SK-N-SH (cell line): ENCODE measurements at regions not wholly inside any gene's neighbourhood (a gene's known extent, or its start where the extent isn't known, plus 50 kb on each side); places are given as distances from the start of the nearest gene placed in this dataset.

Source experiments
- CTCF ChIA-PET: fragments of 300-600, 350-600 bp; formaldehyde crosslinking; extraction: SDS; loops from one replicate; lab custom pipeline; 2021; lab: Yijun Ruan, JAX
- POLR2A ChIA-PET: fragments of 350-600 bp; sonication (Branson Sonifier 250); formaldehyde crosslinking; extraction: SDS; loops from one replicate; lab custom pipeline; 2020; ENCODE audit warnings: antibody characterized with exemption, inconsistent platforms; lab: Yijun Ruan, JAX
- DNase-seq: peaks from one replicate; pipeline ENCODE4 v3.0.0; 2012
- H2AFZ ChIP-seq: fragments of 200-600 bp; sonication (generic); 2 replicates; pipeline ENCODE4 v1.8.1; 2016; ENCODE audit warnings: antibody characterized with exemption, mild to moderate bottlenecking, low read depth
- H3F3A ChIP-seq: fragments of 200-600 bp; sonication (generic); replicated peaks from 2 replicates; pipeline ENCODE3; 2016; ENCODE audit warnings: antibody characterized with exemption, mild to moderate bottlenecking; ENCODE audit not compliant: insufficient read depth
- H3K27ac ChIP-seq, 2 experiments: fragments of 200-500 bp in 1 of 2; fragments of 200-600 bp in 1 of 2; sonication (Bioruptor generic) in 1 of 2; sonication (generic), shearing (Covaris generic) in 1 of 2; 2 replicates each; pipeline versions ENCODE4 v1.5.1 to v1.6.1; 2014 to 2016; ENCODE audit warnings: low read depth in 2 of 2, inconsistent platforms in 1 of 2, low read length in 1 of 2, mild to moderate bottlenecking in 1 of 2, mixed read lengths in 1 of 2
- H3K27me3 ChIP-seq: fragments of 200-600 bp; sonication (generic), shearing (Covaris generic); 2 replicates; pipeline ENCODE4 v1.6.1; 2016; ENCODE audit warnings: mixed run types; ENCODE audit not compliant: insufficient read depth
- H3K36me3 ChIP-seq, 2 experiments: fragments of 200-500 bp in 1 of 2; fragments of 200-600 bp in 1 of 2; sonication (Bioruptor generic) in 1 of 2; sonication (generic) in 1 of 2; replicated peaks in 1 of 2; 2 replicates each; pipeline versions ENCODE3 to v1.5.1; 2014 to 2016; ENCODE audit warnings: low read length in 1 of 2, mild to moderate bottlenecking in 1 of 2; ENCODE audit not compliant: insufficient read depth in 2 of 2, control insufficient read depth in 1 of 2
- H3K4me1 ChIP-seq, 2 experiments: fragments of 200-500 bp in 1 of 2; fragments of 200-600 bp in 1 of 2; sonication (Bioruptor generic) in 1 of 2; sonication (generic), shearing (Covaris generic) in 1 of 2; 2 replicates each; pipeline versions ENCODE4 v1.5.1 to v1.6.1; 2014 to 2016; ENCODE audit warnings: low read depth in 1 of 2, low read length in 1 of 2, mixed run types in 1 of 2; ENCODE audit not compliant: insufficient read depth in 2 of 2, control insufficient read depth in 1 of 2
- H3K4me2 ChIP-seq: fragments of 200-600 bp; sonication (generic), shearing (Covaris generic); 2 replicates; pipeline ENCODE4 v1.6.1; 2017; ENCODE audit warnings: mixed run types
- H3K4me3 ChIP-seq, 2 experiments: fragments of 200-500 bp in 1 of 2; fragments of 200-600 bp in 1 of 2; sonication (Bioruptor generic) in 1 of 2; sonication (generic), shearing (Covaris generic) in 1 of 2; 2 replicates each; pipeline versions ENCODE4 v1.5.1 to v1.8.1; 2014 to 2016; ENCODE audit warnings: low read depth in 2 of 2, inconsistent platforms in 1 of 2, low read length in 1 of 2, mild to moderate bottlenecking in 1 of 2, mixed read lengths in 1 of 2, moderate library complexity in 1 of 2
- H3K79me2 ChIP-seq: fragments of 200-600 bp; sonication (generic); 2 replicates; pipeline ENCODE4 v1.8.1; 2017; ENCODE audit warnings: mild to moderate bottlenecking; ENCODE audit not compliant: insufficient read depth
- H3K9ac ChIP-seq: fragments of 200-600 bp; sonication (generic); 2 replicates; pipeline ENCODE4 v1.6.1; 2017; ENCODE audit warnings: mixed run types
- H3K9me2 ChIP-seq: fragments of 200-600 bp; sonication (generic); 2 replicates; pipeline ENCODE4 v1.6.1; 2017; ENCODE audit warnings: mixed run types
- H3K9me3 ChIP-seq: fragments of 200-600 bp; sonication (generic); 2 replicates; pipeline ENCODE4 v1.6.1; 2017; ENCODE audit warnings: mixed run types, mild to moderate bottlenecking, moderate library complexity
- H4K20me1 ChIP-seq: fragments of 200-600 bp; sonication (generic); 2 replicates; pipeline ENCODE4 v1.6.1; 2017; ENCODE audit warnings: mild to moderate bottlenecking, mixed run types; ENCODE audit not compliant: insufficient read depth
- CHD2 ChIP-seq: fragments of 150-350 bp; IDR thresholded peaks from 2 replicates; pipeline ENCODE4 v1.6.1; 2018; ENCODE audit warnings: low read length; ENCODE audit not compliant: partially characterized antibody
- EZH2phosphoT487 ChIP-seq: fragments of 200-600 bp; sonication (generic); IDR thresholded peaks from 2 replicates; pipeline ENCODE4 v1.6.1; 2017; ENCODE audit warnings: low read depth, mixed run types, mild to moderate bottlenecking, antibody characterized with exemption, moderate library complexity, borderline replicate concordance
- MEF2A ChIP-seq: IDR thresholded peaks from 2 replicates; pipeline ENCODE4 v1.4.0; 2012; ENCODE audit warnings: low read depth, borderline replicate concordance
- RCOR1 ChIP-seq: fragments of 150-350 bp; IDR thresholded peaks from 2 replicates; pipeline ENCODE4 v1.6.1; 2017; ENCODE audit warnings: antibody characterized with exemption, low read length
- SMC3 ChIP-seq: IDR thresholded peaks from 2 replicates; pipeline ENCODE4 v1.6.1; 2012; ENCODE audit warnings: low read depth, low read length, improper control_type of control experiment
- TEAD4 ChIP-seq: IDR thresholded peaks from 2 replicates; pipeline ENCODE4 v1.4.0; 2012; ENCODE audit warnings: mild to moderate bottlenecking, borderline replicate concordance; ENCODE audit not compliant: insufficient read depth
- USF2 ChIP-seq: fragments of 150-350 bp; IDR thresholded peaks from 2 replicates; pipeline ENCODE4 v1.6.1; 2017; ENCODE audit warnings: antibody characterized with exemption, low read length, low read depth, borderline replicate concordance
- YY1 ChIP-seq: IDR thresholded peaks from 2 replicates; pipeline ENCODE4 v1.4.0; 2012; ENCODE audit warnings: low read depth, mild to moderate bottlenecking
- ZBTB33 ChIP-seq: IDR thresholded peaks from 2 replicates; pipeline ENCODE4 v1.4.0; 2012; ENCODE audit warnings: low read depth, borderline replicate concordance
- WGBS: methylation state at CpG from one replicate; pipeline ENCODE4 v1.1.6; 2017; ENCODE audit warnings: low lambda C conversion rate; 5-methylcytosine and 5-hydroxymethylcytosine counted together
- TF ChIP-seq, protein P1 (sequence below): IDR thresholded peaks from 2 replicates; pipeline ENCODE4 v1.4.0; 2012; ENCODE audit warnings: low read depth
- TF ChIP-seq, protein P2 (sequence below): IDR thresholded peaks from 2 replicates; pipeline ENCODE4 v1.6.1; 2012; ENCODE audit warnings: mild to moderate bottlenecking, low read depth, low read length, moderate library complexity

DNA sequence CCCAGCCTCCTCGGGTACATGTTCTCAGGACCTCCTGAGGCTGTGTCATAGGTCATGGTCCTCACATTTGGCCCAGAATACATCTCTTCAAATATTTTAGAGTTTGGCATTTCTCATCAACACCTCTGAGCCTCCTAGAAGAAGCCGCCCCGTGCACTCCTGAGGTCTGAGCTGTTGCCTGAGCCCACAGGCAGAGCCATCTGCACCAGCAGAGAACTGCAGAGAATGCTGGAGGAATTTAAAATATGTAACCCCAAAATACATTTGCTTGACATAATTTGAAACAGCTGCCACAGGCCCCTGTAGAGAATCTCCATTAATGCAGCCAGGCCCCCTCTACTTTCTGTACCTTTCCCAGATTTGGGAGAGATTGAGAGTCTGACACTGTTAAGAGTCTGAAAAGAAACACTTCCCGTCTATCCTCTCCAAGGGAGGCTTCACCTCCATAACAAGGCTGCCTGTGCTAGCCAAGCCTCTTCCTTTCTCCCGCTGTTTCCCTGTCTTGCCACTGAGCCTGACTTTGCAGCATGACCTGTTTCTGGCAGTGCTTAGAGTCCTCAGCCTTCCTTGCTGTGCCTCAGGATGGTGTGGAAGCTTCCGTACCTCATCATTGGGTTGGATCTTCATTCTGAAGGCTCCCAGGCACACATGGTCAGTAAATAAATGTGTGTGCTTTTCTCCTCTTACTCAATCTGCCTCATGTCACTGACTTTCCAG lies 95.4 kb upstream of the SFSWAP start:
- no peaks in the 10 kb centered on the region for H3K79me2 ChIP-seq
- H3K36me3 ChIP-seq = no peaks in the 10 kb centered on the region
- no peak for TF ChIP-seq CHD2
- TF ChIP-seq TEAD4 = no peak
- no peak for TF ChIP-seq EZH2phosphoT487
- TF ChIP-seq MEF2A = no peak
- no peak for TF ChIP-seq RCOR1
- TF ChIP-seq YY1 = no peak
- TF ChIP-seq SMC3 = no peak
- no peak for DNase-seq
- H3K4me2 ChIP-seq = no peak overlapping the region
- no peak overlapping the region for H3K4me3 ChIP-seq
- H2AFZ ChIP-seq = no peak overlapping the region
- H3K4me1 ChIP-seq = no peaks in the 10 kb centered on the region; a peak in 1 of 4 replicates
- H3K27me3 ChIP-seq = no peaks in the 10 kb centered on the region
- H3F3A ChIP-seq = no peaks in the 10 kb centered on the region
- ChIA-PET CTCF (interaction anchor here (1.4 kb wide), 1 partner anchor 215 kb away, joined by 4 read pairs; no protein-coding TSS in a partner anchor), POLR2A (no interaction called here)
- H3K9me2 ChIP-seq = no peaks in the 10 kb centered on the region
- H3K27ac ChIP-seq = no peak overlapping the region
- no peaks in the 10 kb centered on the region for H4K20me1 ChIP-seq
- H3K9me3 ChIP-seq = no peaks in the 10 kb centered on the region
- no peak overlapping the region for H3K9ac ChIP-seq
- WGBS = 39% methylated on average over 6 of the region's 6 CpGs

- H3K79me2 ChIP-seq = no peaks in the 10 kb centered on the region
- H3K4me1 ChIP-seq = peaks cover 0 to under 1% of the 10 kb centered on the region in 2 experiments; a peak in 1 of 4 replicates
- H3K9me2 ChIP-seq = no peaks in the 10 kb centered on the region
- 54% methylated on average over 18 of the region's 19 CpGs for WGBS
- no peak overlapping the region for H3K4me3 ChIP-seq
- no peaks in the 10 kb centered on the region for H3K27me3 ChIP-seq
- no peak overlapping the region for H3K4me2 ChIP-seq
- no peaks in the 10 kb centered on the region for H3K9me3 ChIP-seq
- POLR2A ChIA-PET = no interaction called here
- H3K36me3 ChIP-seq = no peaks in the 10 kb centered on the region
- H3K9ac ChIP-seq = no peak overlapping the region
- H4K20me1 ChIP-seq = no peaks in the 10 kb centered on the region
- no peak overlapping the region for H3K27ac ChIP-seq
- CTCF ChIA-PET = no interaction called here
- no peaks in the 10 kb centered on the region for H3F3A ChIP-seq
- H2AFZ ChIP-seq = no peak overlapping the region
- TF ChIP-seq TEAD4 (no peak), MEF2A (no peak), USF2 (no peak), ZBTB33 (no peak), YY1 (no peak)
- TF ChIP-seq, protein P1, sequence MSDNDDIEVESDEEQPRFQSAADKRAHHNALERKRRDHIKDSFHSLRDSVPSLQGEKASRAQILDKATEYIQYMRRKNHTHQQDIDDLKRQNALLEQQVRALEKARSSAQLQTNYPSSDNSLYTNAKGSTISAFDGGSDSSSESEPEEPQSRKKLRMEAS = no peak
- TF ChIP-seq, protein P2, sequence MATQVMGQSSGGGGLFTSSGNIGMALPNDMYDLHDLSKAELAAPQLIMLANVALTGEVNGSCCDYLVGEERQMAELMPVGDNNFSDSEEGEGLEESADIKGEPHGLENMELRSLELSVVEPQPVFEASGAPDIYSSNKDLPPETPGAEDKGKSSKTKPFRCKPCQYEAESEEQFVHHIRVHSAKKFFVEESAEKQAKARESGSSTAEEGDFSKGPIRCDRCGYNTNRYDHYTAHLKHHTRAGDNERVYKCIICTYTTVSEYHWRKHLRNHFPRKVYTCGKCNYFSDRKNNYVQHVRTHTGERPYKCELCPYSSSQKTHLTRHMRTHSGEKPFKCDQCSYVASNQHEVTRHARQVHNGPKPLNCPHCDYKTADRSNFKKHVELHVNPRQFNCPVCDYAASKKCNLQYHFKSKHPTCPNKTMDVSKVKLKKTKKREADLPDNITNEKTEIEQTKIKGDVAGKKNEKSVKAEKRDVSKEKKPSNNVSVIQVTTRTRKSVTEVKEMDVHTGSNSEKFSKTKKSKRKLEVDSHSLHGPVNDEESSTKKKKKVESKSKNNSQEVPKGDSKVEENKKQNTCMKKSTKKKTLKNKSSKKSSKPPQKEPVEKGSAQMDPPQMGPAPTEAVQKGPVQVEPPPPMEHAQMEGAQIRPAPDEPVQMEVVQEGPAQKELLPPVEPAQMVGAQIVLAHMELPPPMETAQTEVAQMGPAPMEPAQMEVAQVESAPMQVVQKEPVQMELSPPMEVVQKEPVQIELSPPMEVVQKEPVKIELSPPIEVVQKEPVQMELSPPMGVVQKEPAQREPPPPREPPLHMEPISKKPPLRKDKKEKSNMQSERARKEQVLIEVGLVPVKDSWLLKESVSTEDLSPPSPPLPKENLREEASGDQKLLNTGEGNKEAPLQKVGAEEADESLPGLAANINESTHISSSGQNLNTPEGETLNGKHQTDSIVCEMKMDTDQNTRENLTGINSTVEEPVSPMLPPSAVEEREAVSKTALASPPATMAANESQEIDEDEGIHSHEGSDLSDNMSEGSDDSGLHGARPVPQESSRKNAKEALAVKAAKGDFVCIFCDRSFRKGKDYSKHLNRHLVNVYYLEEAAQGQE = no peak
- DNase-seq = no peak
Measured at GRCh38 chr12:131616043-131616700, 94.7 kb upstream of the SFSWAP start.
